Chondrocyte (in vitro differentiated cells): ENCODE measurements at regions not wholly inside any gene's neighbourhood (a gene's known extent, or its start where the extent isn't known, plus 50 kb on each side); places are given as distances from the start of the nearest gene placed in this dataset.

Experiments
- DNase-seq: peaks from one replicate; pipeline ENCODE4 v3.0.0; 2021; ENCODE audit warnings: mixed read lengths, low spot score
- H3K27ac Mint-ChIP-seq: one replicate; pipeline ENCODE4 v1.8.0; 2021; ENCODE audit warnings: mild to moderate bottlenecking, moderate library complexity, mixed read lengths; ENCODE audit not compliant: unreplicated experiment
- H3K27me3 Mint-ChIP-seq: 2 replicates; pipeline ENCODE4 v1.8.0; 2021; ENCODE audit warnings: low read depth, mixed read lengths
- H3K36me3 Mint-ChIP-seq: 2 replicates; pipeline ENCODE4 v1.8.0; 2021; ENCODE audit warnings: low read depth, mixed read lengths
- H3K4me1 Mint-ChIP-seq: 2 replicates; pipeline ENCODE4 v1.8.0; 2021; ENCODE audit warnings: low read depth, mild to moderate bottlenecking, mixed read lengths
- H3K4me3 Mint-ChIP-seq: one replicate; pipeline ENCODE4 v1.8.0; 2021; ENCODE audit warnings: mild to moderate bottlenecking, moderate library complexity, mixed read lengths; ENCODE audit not compliant: unreplicated experiment
- H3K9me3 Mint-ChIP-seq: 2 replicates; pipeline ENCODE4 v1.8.0; 2021; ENCODE audit warnings: low read depth, mixed read lengths
- CTCF ChIP-seq: fragments of 200-600 bp; sonication (generic); IDR thresholded peaks from 2 replicates; pipeline ENCODE4 v1.5.0; 2021; ENCODE audit warnings: antibody characterized with exemption, mild to moderate bottlenecking, moderate library complexity

GRCh38 chr7:89738549-89738948 lies 415.7 kb upstream of the STEAP1 start:
- TF ChIP-seq CTCF: no peak
- no peak overlapping the region for H3K4me3 Mint-ChIP-seq
- peaks cover 3% of the 10 kb centered on the region for H3K27me3 Mint-ChIP-seq
- peaks cover 3% of the 10 kb centered on the region for H3K9me3 Mint-ChIP-seq
- H3K4me1 Mint-ChIP-seq: no peaks in the 10 kb centered on the region
- no peaks in the 10 kb centered on the region for H3K36me3 Mint-ChIP-seq
- DNase-seq: no peak
- no peak overlapping the region for H3K27ac Mint-ChIP-seq

- no peak for TF ChIP-seq CTCF
Measured at GRCh38 chr7:89757910-89758309, 396.4 kb upstream of the STEAP1 start.

GRCh38 chr7:89760690-89761089 lies 393.6 kb upstream of the STEAP1 start:
- Mint-ChIP-seq H3K4me1 (no peaks in the 10 kb centered on the region), H3K27ac (no peak overlapping the region), H3K36me3 (no peaks in the 10 kb centered on the region), H3K27me3 (no peaks in the 10 kb centered on the region), H3K4me3 (no peak overlapping the region), H3K9me3 (peaks cover 3% of the 10 kb centered on the region)
- TF ChIP-seq CTCF: no peak
- no peak for DNase-seq

More at GRCh38 chr7:89757910-89758309, 396.4 kb upstream of the STEAP1 start:
- Mint-ChIP-seq H3K4me1 (no peaks in the 10 kb centered on the region), H3K4me3 (no peak overlapping the region), H3K27ac (no peak overlapping the region), H3K9me3 (no peaks in the 10 kb centered on the region), H3K27me3 (no peaks in the 10 kb centered on the region), H3K36me3 (no peaks in the 10 kb centered on the region)
- DNase-seq: no peak

- Mint-ChIP-seq H3K36me3 (no peaks in the 10 kb centered on the region), H3K27ac (no peak overlapping the region), H3K4me1 (no peaks in the 10 kb centered on the region), H3K9me3 (peaks cover 3% of the 10 kb centered on the region), H3K27me3 (no peaks in the 10 kb centered on the region), H3K4me3 (no peak overlapping the region)
- TF ChIP-seq CTCF: no peak
- DNase-seq: no peak
Measured at GRCh38 chr7:89761173-89761572, 393.1 kb upstream of the STEAP1 start.

GRCh38 chr7:89770161-89770560 lies 384.1 kb upstream of the STEAP1 start:
- Mint-ChIP-seq H3K4me1 (no peaks in the 10 kb centered on the region), H3K36me3 (no peaks in the 10 kb centered on the region), H3K27me3 (no peaks in the 10 kb centered on the region), H3K4me3 (no peak overlapping the region), H3K9me3 (no peaks in the 10 kb centered on the region), H3K27ac (no peak overlapping the region)
- no peak for TF ChIP-seq CTCF
- DNase-seq: no peak
